Sigmoid colon (tissue), 4 donors: ENCODE measurements at regions not wholly inside any gene's neighbourhood (a gene's known extent, or its start where the extent isn't known, plus 50 kb on each side); places are given as distances from the start of the nearest gene placed in this dataset.

Experiments used
- POLR2A ChIP-seq, 2 donors: fragments of 450-650 bp; IDR thresholded peaks; one replicate each; pipeline ENCODE4 v1.6.1; 2016; ENCODE audit warnings: antibody characterized with exemption in 2 of 2, mild to moderate bottlenecking in 2 of 2, moderate library complexity in 2 of 2
- POLR2AphosphoS5 ChIP-seq, 4 donors: sonication (generic); formaldehyde crosslinking; IDR thresholded peaks; one replicate each; pipeline ENCODE4 v1.6.1; 2017; ENCODE audit warnings: antibody characterized with exemption in 4 of 4
- TF ChIP-seq, protein P1 (sequence below), 4 experiments: fragments of 450-650 bp in 3 of 4; fragments of 200-600 bp in 1 of 4; IDR thresholded peaks; one replicate each; pipeline ENCODE4 v1.5.1; 2016 to 2019; ENCODE audit warnings: antibody characterized with exemption in 4 of 4, mild to moderate bottlenecking in 3 of 4, moderate library complexity in 2 of 4

DNA sequence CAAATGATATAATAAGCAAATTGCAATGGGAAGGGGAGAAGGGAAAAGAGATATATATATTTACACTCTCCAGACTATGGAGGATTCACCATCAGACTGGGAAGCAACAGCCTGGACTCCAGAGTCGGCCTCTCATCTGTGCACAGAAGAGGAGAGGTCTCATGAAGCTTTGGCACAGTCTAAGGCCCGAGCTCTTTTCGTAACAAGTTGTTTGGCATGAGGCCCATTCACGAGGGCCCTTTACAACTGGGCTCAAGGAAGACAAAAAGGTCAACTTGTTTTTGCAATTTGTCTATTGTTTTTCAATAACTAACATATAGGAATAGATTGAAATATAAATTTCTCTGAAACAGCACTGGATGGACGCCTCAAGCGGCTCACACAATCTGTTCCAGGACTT, 66.7 kb upstream of the AJAP1 start:
- TF ChIP-seq, protein P1, sequence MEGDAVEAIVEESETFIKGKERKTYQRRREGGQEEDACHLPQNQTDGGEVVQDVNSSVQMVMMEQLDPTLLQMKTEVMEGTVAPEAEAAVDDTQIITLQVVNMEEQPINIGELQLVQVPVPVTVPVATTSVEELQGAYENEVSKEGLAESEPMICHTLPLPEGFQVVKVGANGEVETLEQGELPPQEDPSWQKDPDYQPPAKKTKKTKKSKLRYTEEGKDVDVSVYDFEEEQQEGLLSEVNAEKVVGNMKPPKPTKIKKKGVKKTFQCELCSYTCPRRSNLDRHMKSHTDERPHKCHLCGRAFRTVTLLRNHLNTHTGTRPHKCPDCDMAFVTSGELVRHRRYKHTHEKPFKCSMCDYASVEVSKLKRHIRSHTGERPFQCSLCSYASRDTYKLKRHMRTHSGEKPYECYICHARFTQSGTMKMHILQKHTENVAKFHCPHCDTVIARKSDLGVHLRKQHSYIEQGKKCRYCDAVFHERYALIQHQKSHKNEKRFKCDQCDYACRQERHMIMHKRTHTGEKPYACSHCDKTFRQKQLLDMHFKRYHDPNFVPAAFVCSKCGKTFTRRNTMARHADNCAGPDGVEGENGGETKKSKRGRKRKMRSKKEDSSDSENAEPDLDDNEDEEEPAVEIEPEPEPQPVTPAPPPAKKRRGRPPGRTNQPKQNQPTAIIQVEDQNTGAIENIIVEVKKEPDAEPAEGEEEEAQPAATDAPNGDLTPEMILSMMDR (IDR thresholded peaks at IDR 0.05) = no peak
- TF ChIP-seq POLR2AphosphoS5 (IDR thresholded peaks at IDR 0.05) = no peak
- TF ChIP-seq POLR2A (IDR thresholded peaks at IDR 0.05) = no peak
